KOPT-K1 (cell line): ENCODE measurements at regions not wholly inside any gene's neighbourhood (a gene's known extent, or its start where the extent isn't known, plus 50 kb on each side); places are given as distances from the start of the nearest gene placed in this dataset.

Source experiments
- H3K27ac ChIP-seq: fragments of 200-600 bp; sonication (generic); 2 replicates; pipeline ENCODE4 v1.5.1; 2016; ENCODE audit warnings: antibody characterized with exemption, mild to moderate bottlenecking, low read depth, low read length; ENCODE audit not compliant: poor library complexity, severe bottlenecking
- H3K36me3 ChIP-seq: fragments of 200-600 bp; sonication (generic); 2 replicates; pipeline ENCODE4 v1.5.1; 2017; ENCODE audit warnings: antibody characterized with exemption, mild to moderate bottlenecking, low read length, moderate library complexity; ENCODE audit not compliant: insufficient read depth
- H3K9me3 ChIP-seq: fragments of 200-600 bp; sonication (generic); 2 replicates; pipeline ENCODE4 v1.5.1; 2017; ENCODE audit warnings: antibody characterized with exemption, low read length, mild to moderate bottlenecking; ENCODE audit not compliant: insufficient read depth, poor library complexity, severe bottlenecking

- H3K36me3 ChIP-seq = no peaks in the 10 kb centered on the region
- no peaks in the 10 kb centered on the region for H3K9me3 ChIP-seq
- no peak overlapping the region for H3K27ac ChIP-seq
These were observed 180.5 kb downstream of the GLUD2 start for GRCh38 chrX:121227888-121228287.

GRCh38 chrX:121231566-121232358 lies 184.4 kb downstream of the GLUD2 start:
- Histone ChIP-seq H3K27ac (no peak overlapping the region), H3K9me3 (no peaks in the 10 kb centered on the region), H3K36me3 (no peaks in the 10 kb centered on the region)

GRCh38 chrX:121236040-121236439 lies 188.6 kb downstream of the GLUD2 start:
- Histone ChIP-seq H3K27ac (no peak overlapping the region), H3K36me3 (no peaks in the 10 kb centered on the region), H3K9me3 (no peaks in the 10 kb centered on the region)

GRCh38 chrX:121238093-121238492 lies 190.7 kb downstream of the GLUD2 start:
- H3K36me3 ChIP-seq = no peaks in the 10 kb centered on the region
- no peak overlapping the region for H3K27ac ChIP-seq
- no peaks in the 10 kb centered on the region for H3K9me3 ChIP-seq

GRCh38 chrX:121244511-121244910 lies 197.1 kb downstream of the GLUD2 start:
- Histone ChIP-seq H3K27ac (no peak overlapping the region), H3K36me3 (no peaks in the 10 kb centered on the region), H3K9me3 (no peaks in the 10 kb centered on the region)

GRCh38 chrX:121245763-121246162 lies 198.4 kb downstream of the GLUD2 start:
- Histone ChIP-seq H3K36me3 (no peaks in the 10 kb centered on the region), H3K27ac (no peak overlapping the region), H3K9me3 (no peaks in the 10 kb centered on the region)

GRCh38 chrX:121254336-121254735 lies 206.9 kb downstream of the GLUD2 start:
- no peaks in the 10 kb centered on the region for H3K9me3 ChIP-seq
- H3K27ac ChIP-seq = no peak overlapping the region

GRCh38 chrX:121256647-121257046 lies 209.2 kb downstream of the GLUD2 start:
- Histone ChIP-seq H3K9me3 (no peaks in the 10 kb centered on the region), H3K36me3 (no peaks in the 10 kb centered on the region), H3K27ac (no peak overlapping the region)

More at GRCh38 chrX:121254336-121254735, 206.9 kb downstream of the GLUD2 start:
- H3K36me3 ChIP-seq = no peaks in the 10 kb centered on the region

GRCh38 chrX:121258545-121258944 lies 211.1 kb downstream of the GLUD2 start:
- Histone ChIP-seq H3K9me3 (no peaks in the 10 kb centered on the region), H3K36me3 (no peaks in the 10 kb centered on the region), H3K27ac (no peak overlapping the region)

GRCh38 chrX:121259170-121259569 lies 211.8 kb downstream of the GLUD2 start:
- H3K27ac ChIP-seq = no peak overlapping the region
- no peaks in the 10 kb centered on the region for H3K9me3 ChIP-seq
- H3K36me3 ChIP-seq = no peaks in the 10 kb centered on the region

- Histone ChIP-seq H3K36me3 (no peaks in the 10 kb centered on the region), H3K9me3 (no peaks in the 10 kb centered on the region), H3K27ac (no peak overlapping the region)
These were observed 213.3 kb downstream of the GLUD2 start for GRCh38 chrX:121260596-121261240.

- Histone ChIP-seq H3K36me3 (no peaks in the 10 kb centered on the region), H3K9me3 (no peaks in the 10 kb centered on the region), H3K27ac (no peak overlapping the region)
These were observed 236.5 kb downstream of the GLUD2 start for GRCh38 chrX:121283921-121284320.

GRCh38 chrX:121298499-121298898 lies 251.1 kb downstream of the GLUD2 start:
- H3K27ac ChIP-seq = no peak overlapping the region
- H3K9me3 ChIP-seq = no peaks in the 10 kb centered on the region
- H3K36me3 ChIP-seq = no peaks in the 10 kb centered on the region

GRCh38 chrX:121301356-121301755 lies 253.9 kb downstream of the GLUD2 start:
- no peaks in the 10 kb centered on the region for H3K36me3 ChIP-seq
- H3K9me3 ChIP-seq = no peaks in the 10 kb centered on the region
- H3K27ac ChIP-seq = no peak overlapping the region

- Histone ChIP-seq H3K27ac (no peak overlapping the region), H3K9me3 (no peaks in the 10 kb centered on the region), H3K36me3 (no peaks in the 10 kb centered on the region)
These were observed 254.4 kb downstream of the GLUD2 start for GRCh38 chrX:121301822-121302221.

- Histone ChIP-seq H3K27ac (no peak overlapping the region), H3K36me3 (no peaks in the 10 kb centered on the region), H3K9me3 (no peaks in the 10 kb centered on the region)
These were observed 260.0 kb downstream of the GLUD2 start for GRCh38 chrX:121307449-121307848.
